ENCODE measurements at regions not wholly inside any gene's neighbourhood (a gene's known extent, or its start where the extent isn't known, plus 50 kb on each side); places are given as distances from the start of the nearest gene placed in this dataset.

GRCh38 chr7:17421941-17422340 is 123.5 kb downstream of the AHR start:
- WGBS, 2 donors: 75 to 84% methylated on average over 4 of the region's 4 CpGs
- DNase-seq: no peak
- no peaks in the 10 kb centered on the region for H3K27me3 ChIP-seq
- TF ChIP-seq POLR2A (IDR thresholded peaks at IDR 0.05) (no peak), CTCF (IDR thresholded peaks at IDR 0.05) (no peak)
- no peaks in the 10 kb centered on the region for H3K36me3 ChIP-seq (ENCODE audit: low read depth, missing control alignments)
- H3K4me1 ChIP-seq: no peaks in the 10 kb centered on the region
- H3K27ac ChIP-seq: no peak overlapping the region
- intact Hi-C loops (cut with DNase I; ENCODE audit: low total_unique reads): no loop called here
- H3K9me3 ChIP-seq: no peaks in the 10 kb centered on the region
- no peak overlapping the region for H3K4me3 ChIP-seq

GRCh38 chr7:17422966-17423365 is 124.5 kb downstream of the AHR start:
- intact Hi-C loops (cut with DNase I; ENCODE audit: low total_unique reads): no loop called here
- no peaks in the 10 kb centered on the region for H3K9me3 ChIP-seq
- H3K4me1 ChIP-seq: no peaks in the 10 kb centered on the region
- no peaks in the 10 kb centered on the region for H3K36me3 ChIP-seq (ENCODE audit: low read depth, missing control alignments)
- no peak for TF ChIP-seq CTCF (IDR thresholded peaks at IDR 0.05)
- TF ChIP-seq POLR2A (IDR thresholded peaks at IDR 0.05): no peak
- 76 to 77% methylated on average over 2 of the region's 2 CpGs for WGBS, 2 donors
- no peak for DNase-seq
- no peak overlapping the region for H3K4me3 ChIP-seq
- H3K27ac ChIP-seq: no peak overlapping the region
- H3K27me3 ChIP-seq: no peaks in the 10 kb centered on the region

- H3K27me3 ChIP-seq: no peaks in the 10 kb centered on the region
- H3K27ac ChIP-seq: no peak overlapping the region
- H3K9me3 ChIP-seq: no peaks in the 10 kb centered on the region
- H3K4me1 ChIP-seq: no peaks in the 10 kb centered on the region
- intact Hi-C loops (cut with DNase I; ENCODE audit: low total_unique reads): no loop called here
- TF ChIP-seq POLR2A (IDR thresholded peaks at IDR 0.05) (no peak), CTCF (IDR thresholded peaks at IDR 0.05) (no peak)
- DNase-seq: no peak
- no peaks in the 10 kb centered on the region for H3K36me3 ChIP-seq (ENCODE audit: low read depth, missing control alignments)
- no peak overlapping the region for H3K4me3 ChIP-seq
Measured at GRCh38 chr7:17427924-17428323, 129.5 kb downstream of the AHR start.

- no peak overlapping the region for H3K27ac ChIP-seq
- intact Hi-C loops (cut with DNase I; ENCODE audit: low total_unique reads): no loop called here
- no peaks in the 10 kb centered on the region for H3K36me3 ChIP-seq (ENCODE audit: low read depth, missing control alignments)
- TF ChIP-seq CTCF (IDR thresholded peaks at IDR 0.05) (no peak), POLR2A (IDR thresholded peaks at IDR 0.05) (no peak)
- no peak overlapping the region for H3K4me3 ChIP-seq
- H3K9me3 ChIP-seq: no peaks in the 10 kb centered on the region
- WGBS, 2 donors: 77 to 94% methylated on average over 4 of the region's 4 CpGs
- no peaks in the 10 kb centered on the region for H3K4me1 ChIP-seq
- H3K27me3 ChIP-seq: no peaks in the 10 kb centered on the region
- no peak for DNase-seq
Measured at GRCh38 chr7:17429579-17429978, 131.1 kb downstream of the AHR start.

- WGBS, 2 donors: 83 to 99% methylated on average over 3 of the region's 3 CpGs
- no peak for TF ChIP-seq POLR2A (IDR thresholded peaks at IDR 0.05)
- TF ChIP-seq CTCF (IDR thresholded peaks at IDR 0.05): no peak
Measured at GRCh38 chr7:17432793-17433192, 134.3 kb downstream of the AHR start.

More at GRCh38 chr7:17432793-17433192, 134.3 kb downstream of the AHR start:
- no peak overlapping the region for H3K4me3 ChIP-seq
- no peaks in the 10 kb centered on the region for H3K36me3 ChIP-seq (ENCODE audit: low read depth, missing control alignments)
- no peaks in the 10 kb centered on the region for H3K27me3 ChIP-seq
- H3K27ac ChIP-seq: no peak overlapping the region
- intact Hi-C loops (cut with DNase I; ENCODE audit: low total_unique reads): no loop called here
- H3K9me3 ChIP-seq: no peaks in the 10 kb centered on the region
- DNase-seq: no peak
- no peaks in the 10 kb centered on the region for H3K4me1 ChIP-seq
